Activated B cell treated with CpG ODN at 0.5 μM for 24 hours (primary cell): ENCODE measurements at regions not wholly inside any gene's neighbourhood (a gene's known extent, or its start where the extent isn't known, plus 50 kb on each side); places are given as distances from the start of the nearest gene placed in this dataset.
"Not testable (repeated sequence)": the region's sequence is repeated elsewhere in the genome, so short reads cannot be mapped to it uniquely, and the experiment has no call there.

Experiments
- ATAC-seq: fragments of 200-7000 bp; cut with Tn5 transposase; one replicate; pipeline ENCODE4 v1.10.0; 2021; ENCODE audit warnings: low read depth, mild to moderate bottlenecking, moderate library complexity
- CTCF ChIA-PET: fragments of 350-600 bp; sonication (Branson Sonifier 250); formaldehyde crosslinking; loops from one replicate; lab custom pipeline; 2021; ENCODE audit warnings: antibody characterized with exemption; lab: Charles Lee
- POLR2A ChIA-PET: fragments of 350-600 bp; sonication (Branson Sonifier 250); formaldehyde crosslinking; loops from one replicate; lab custom pipeline; 2021; ENCODE audit warnings: antibody characterized with exemption; lab: Charles Lee
- DNase-seq: peaks from one replicate; pipeline ENCODE4 v3.0.0; 2022
- H3K27ac Mint-ChIP-seq: one replicate; pipeline ENCODE4 v1.8.0; 2020; ENCODE audit warnings: mixed read lengths
- H3K27me3 Mint-ChIP-seq: one replicate; pipeline ENCODE4 v1.8.0; 2021; ENCODE audit warnings: mixed read lengths
- H3K36me3 Mint-ChIP-seq: one replicate; pipeline ENCODE4 v1.8.0; 2021; ENCODE audit warnings: low read depth, mixed read lengths
- H3K4me1 Mint-ChIP-seq: one replicate; pipeline ENCODE4 v1.8.0; 2021; ENCODE audit warnings: mixed read lengths
- H3K4me3 Mint-ChIP-seq: one replicate; pipeline ENCODE4 v1.8.0; 2020; ENCODE audit warnings: mild to moderate bottlenecking, mixed read lengths
- H3K9me3 Mint-ChIP-seq: one replicate; pipeline ENCODE4 v1.8.0; 2020; ENCODE audit warnings: mixed read lengths
- intact Hi-C: fragments of 100-400 bp; cut with micrococcal nuclease; formaldehyde crosslinking; loops from one replicate; pipeline ENCODE4 v1.15.1; 2024
- TF ChIP-seq, protein P1 (sequence below): fragments of 200-600 bp; IDR thresholded peaks from one replicate; pipeline ENCODE4 v1.8.0; 2022; ENCODE audit warnings: antibody characterized with exemption, mild to moderate bottlenecking

GRCh38 chr2:59339121-59339836, 1098.2 kb upstream of the FANCL start:
- Mint-ChIP-seq H3K9me3 (no peaks in the 10 kb centered on the region), H3K4me3 (no peak overlapping the region), H3K27me3 (peaks cover 3% of the 10 kb centered on the region), H3K27ac (no peak overlapping the region), H3K36me3 (no peaks in the 10 kb centered on the region), H3K4me1 (no peaks in the 10 kb centered on the region)
- ChIA-PET POLR2A (interaction anchor here (0.6 kb wide), 1 partner anchor 333 kb away, joined by 6 read pairs; no protein-coding TSS in a partner anchor), CTCF (no interaction called here)
- TF ChIP-seq, protein P1, sequence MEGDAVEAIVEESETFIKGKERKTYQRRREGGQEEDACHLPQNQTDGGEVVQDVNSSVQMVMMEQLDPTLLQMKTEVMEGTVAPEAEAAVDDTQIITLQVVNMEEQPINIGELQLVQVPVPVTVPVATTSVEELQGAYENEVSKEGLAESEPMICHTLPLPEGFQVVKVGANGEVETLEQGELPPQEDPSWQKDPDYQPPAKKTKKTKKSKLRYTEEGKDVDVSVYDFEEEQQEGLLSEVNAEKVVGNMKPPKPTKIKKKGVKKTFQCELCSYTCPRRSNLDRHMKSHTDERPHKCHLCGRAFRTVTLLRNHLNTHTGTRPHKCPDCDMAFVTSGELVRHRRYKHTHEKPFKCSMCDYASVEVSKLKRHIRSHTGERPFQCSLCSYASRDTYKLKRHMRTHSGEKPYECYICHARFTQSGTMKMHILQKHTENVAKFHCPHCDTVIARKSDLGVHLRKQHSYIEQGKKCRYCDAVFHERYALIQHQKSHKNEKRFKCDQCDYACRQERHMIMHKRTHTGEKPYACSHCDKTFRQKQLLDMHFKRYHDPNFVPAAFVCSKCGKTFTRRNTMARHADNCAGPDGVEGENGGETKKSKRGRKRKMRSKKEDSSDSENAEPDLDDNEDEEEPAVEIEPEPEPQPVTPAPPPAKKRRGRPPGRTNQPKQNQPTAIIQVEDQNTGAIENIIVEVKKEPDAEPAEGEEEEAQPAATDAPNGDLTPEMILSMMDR = no peak
- intact Hi-C loops = no loop called here
- DNase-seq = no peak
- no peak for ATAC-seq

DNA sequence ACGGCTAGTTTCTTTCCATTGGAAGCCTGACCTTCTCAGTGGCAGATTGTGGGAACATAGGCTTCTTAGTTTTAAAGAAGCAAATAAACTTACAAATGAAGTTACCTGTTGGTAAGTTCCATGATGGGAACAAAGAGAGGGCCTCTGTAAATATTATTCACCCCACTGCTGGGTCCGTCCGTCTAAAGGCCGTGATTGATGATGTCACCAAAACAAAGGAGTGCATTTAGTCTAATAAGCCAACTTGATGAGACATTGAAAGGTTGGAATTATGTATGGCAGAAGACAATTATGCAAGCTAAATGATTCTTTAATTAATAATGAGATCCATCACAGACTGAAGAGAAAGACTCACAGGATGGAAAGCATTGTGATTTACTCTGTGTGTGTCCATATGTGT, 1091.9 kb upstream of the FANCL start:
- CTCF ChIA-PET = no interaction called here
- ATAC-seq = no peak
- no peak for DNase-seq
- Mint-ChIP-seq H3K27me3 (no peaks in the 10 kb centered on the region), H3K9me3 (peaks cover 7% of the 10 kb centered on the region), H3K4me1 (no peaks in the 10 kb centered on the region), H3K4me3 (no peak overlapping the region), H3K27ac (no peak overlapping the region), H3K36me3 (no peaks in the 10 kb centered on the region)
- POLR2A ChIA-PET = no interaction called here
- TF ChIP-seq, protein P1 = no peak
- intact Hi-C loops = no loop called here

DNA sequence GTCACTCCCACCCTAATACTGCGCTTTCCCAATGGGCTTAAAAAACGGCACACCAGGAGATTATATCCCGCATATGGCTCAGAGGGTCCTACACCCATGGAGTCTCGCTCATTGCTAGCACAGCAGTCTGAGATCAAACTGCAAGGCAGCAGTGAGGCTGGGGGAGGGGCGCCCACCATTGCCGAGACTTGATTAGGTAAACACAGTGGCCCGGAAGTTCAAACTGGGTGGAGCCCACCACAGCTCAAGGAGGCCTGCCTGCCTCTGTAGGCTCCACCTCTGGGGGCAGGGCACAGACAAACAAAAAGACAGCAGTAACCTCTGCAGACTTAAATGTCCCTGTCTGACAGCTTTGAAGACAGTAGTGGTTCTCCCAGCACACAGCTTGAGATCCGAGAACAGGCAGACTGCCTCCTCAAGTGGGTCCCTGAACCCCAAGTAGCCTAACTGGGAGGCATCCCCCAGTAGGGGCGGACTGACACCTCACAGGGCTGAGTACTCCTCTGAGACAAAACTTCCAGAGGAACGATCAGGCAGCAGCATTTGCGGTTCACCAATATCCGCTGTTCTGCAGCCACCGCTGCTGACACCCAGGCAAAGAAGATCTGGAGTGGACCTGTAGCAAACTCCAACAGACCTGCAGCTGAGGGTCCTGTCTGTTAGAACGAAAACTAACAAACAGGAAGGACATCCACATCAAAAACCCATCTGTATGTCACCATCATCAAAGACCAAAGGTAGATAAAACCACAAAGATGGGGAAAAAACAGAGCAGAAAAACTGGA, 1085.6 kb upstream of the FANCL start:
- POLR2A ChIA-PET, H3K36me3 Mint-ChIP-seq, ATAC-seq, H3K27me3 Mint-ChIP-seq, H3K27ac Mint-ChIP-seq, H3K9me3 Mint-ChIP-seq, H3K4me3 Mint-ChIP-seq, DNase-seq, intact Hi-C loops, CTCF ChIA-PET, H3K4me1 Mint-ChIP-seq: not testable (repeated sequence)

GRCh38 chr2:59322870-59323269, 1081.7 kb upstream of the FANCL start:
- Mint-ChIP-seq H3K4me1 (no peaks in the 10 kb centered on the region), H3K27ac (no peak overlapping the region), H3K4me3 (no peak overlapping the region), H3K36me3 (no peaks in the 10 kb centered on the region), H3K9me3 (no peaks in the 10 kb centered on the region), H3K27me3 (peaks cover 12% of the 10 kb centered on the region)
- ATAC-seq (no peak), DNase-seq (no peak)
- POLR2A ChIA-PET = no interaction called here
- intact Hi-C loops = no loop called here
- TF ChIP-seq, protein P1 = no peak
- CTCF ChIA-PET = no interaction called here

- ATAC-seq (no peak), DNase-seq (no peak)
- ChIA-PET CTCF (no interaction called here), POLR2A (interaction anchor here (0.6 kb wide), 1 partner anchor 1228 kb away, joined by 3 read pairs; no protein-coding TSS in a partner anchor)
- Mint-ChIP-seq H3K9me3 (no peaks in the 10 kb centered on the region), H3K4me3 (no peak overlapping the region), H3K27ac (no peak overlapping the region), H3K27me3 (peaks cover 12% of the 10 kb centered on the region), H3K4me1 (no peaks in the 10 kb centered on the region), H3K36me3 (no peaks in the 10 kb centered on the region)
- TF ChIP-seq, protein P1 = no peak
- intact Hi-C loops = no loop called here
These were observed 1080.9 kb upstream of the FANCL start for GRCh38 chr2:59322005-59322404.
